GM21381 (cell line): ENCODE measurements at regions not wholly inside any gene's neighbourhood (a gene's known extent, or its start where the extent isn't known, plus 50 kb on each side); places are given as distances from the start of the nearest gene placed in this dataset.

Experiments
- ATAC-seq: cut with Tn5 transposase; IDR thresholded peaks from one replicate; pipeline ENCODE4 v1.9.1; 2021; ENCODE audit warnings: mild to moderate bottlenecking, moderate library complexity; ENCODE audit not compliant: unreplicated experiment

GRCh38 chr5:162323466-162323865 is 255.9 kb downstream of the GABRG2 start:
- ATAC-seq: no peak

- no peak for ATAC-seq
Measured at GRCh38 chr5:162324328-162324727, 256.8 kb downstream of the GABRG2 start.

GRCh38 chr5:162325143-162325727 is 257.7 kb downstream of the GABRG2 start:
- no peak for ATAC-seq

- no peak for ATAC-seq
Measured at GRCh38 chr5:162334944-162335343, 267.4 kb downstream of the GABRG2 start.

GRCh38 chr5:162360373-162360931 is 292.9 kb downstream of the GABRG2 start:
- ATAC-seq: no peak

- no peak for ATAC-seq
Measured at GRCh38 chr5:162372256-162372655, 304.7 kb downstream of the GABRG2 start.

GRCh38 chr5:162377895-162378294 is 310.3 kb downstream of the GABRG2 start:
- ATAC-seq: no peak

- no peak for ATAC-seq
Measured at GRCh38 chr5:162382839-162383238, 315.3 kb downstream of the GABRG2 start.

GRCh38 chr5:162384225-162384624 is 316.7 kb downstream of the GABRG2 start:
- no peak for ATAC-seq

- ATAC-seq: no peak
Measured at GRCh38 chr5:162391833-162392232, 324.3 kb downstream of the GABRG2 start.

- ATAC-seq: no peak
Measured at GRCh38 chr5:162392336-162392735, 324.8 kb downstream of the GABRG2 start.

- ATAC-seq: no peak
Measured at GRCh38 chr5:162393534-162393933, 326.0 kb downstream of the GABRG2 start.

- no peak for ATAC-seq
Measured at GRCh38 chr5:162407614-162408013, 340.0 kb downstream of the GABRG2 start.

GRCh38 chr5:162410365-162410764 is 342.8 kb downstream of the GABRG2 start:
- no peak for ATAC-seq

GRCh38 chr5:162429142-162429541 is 361.6 kb downstream of the GABRG2 start:
- no peak for ATAC-seq

GRCh38 chr5:162434281-162434680 is 366.7 kb downstream of the GABRG2 start:
- ATAC-seq: no peak

GRCh38 chr5:162436055-162436454 is 368.5 kb downstream of the GABRG2 start:
- ATAC-seq: no peak

- ATAC-seq: no peak
Measured at GRCh38 chr5:162444129-162444762, 376.7 kb downstream of the GABRG2 start.

GRCh38 chr5:162456086-162456485 is 388.5 kb downstream of the GABRG2 start:
- ATAC-seq: no peak

GRCh38 chr5:162466011-162466410 is 398.4 kb downstream of the GABRG2 start:
- ATAC-seq: no peak

GRCh38 chr5:162473041-162473714 is 405.6 kb downstream of the GABRG2 start:
- no peak for ATAC-seq

- ATAC-seq: no peak
Measured at GRCh38 chr5:162474239-162474638, 406.7 kb downstream of the GABRG2 start.
